ENCODE measurements at regions not wholly inside any gene's neighbourhood (a gene's known extent, or its start where the extent isn't known, plus 50 kb on each side); places are given as distances from the start of the nearest gene placed in this dataset.

DNA sequence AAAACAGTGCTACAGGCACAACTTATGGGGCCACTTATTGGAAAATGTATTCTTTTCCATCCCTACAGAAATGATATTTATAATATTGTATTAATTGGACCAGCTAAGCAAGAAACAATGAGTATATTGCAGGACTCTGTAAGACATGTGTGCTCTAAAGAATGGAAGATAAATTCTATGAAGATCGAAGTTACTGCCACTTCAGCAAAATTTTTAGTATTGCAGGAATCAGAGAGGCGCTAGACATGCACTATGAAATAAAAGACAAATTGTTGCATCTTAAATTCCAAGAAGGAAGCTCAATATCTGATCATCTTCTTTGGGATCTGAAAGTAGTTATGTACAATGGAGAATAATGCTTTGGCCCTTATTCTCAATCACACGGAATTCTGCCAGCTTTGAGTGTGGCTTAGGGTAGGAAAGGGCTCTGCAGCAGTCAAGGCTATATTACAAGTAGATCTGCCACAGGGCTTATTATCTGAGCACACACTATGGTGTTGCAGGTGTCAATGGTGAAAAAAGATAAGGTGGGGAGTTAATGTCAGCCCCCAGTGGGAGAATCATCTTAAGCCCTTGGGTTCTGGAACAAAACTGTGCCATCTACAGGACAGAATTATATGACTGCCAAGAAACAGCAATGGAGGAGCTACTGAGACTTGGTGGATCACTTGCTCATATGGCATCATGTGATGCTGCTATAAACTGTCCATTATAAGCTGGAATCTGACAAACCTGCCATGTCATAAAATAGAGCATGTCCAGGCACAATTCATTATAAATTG lies 334.0 kb upstream of the NDST3 start:
- FAIRE-seq (no peak), DNase-seq (ENCODE audit: low read depth, low spot score) (no peak)
- Histone ChIP-seq H3K4me2 (ENCODE audit: insufficient read depth, low read length) (no peak overlapping the region), H3K36me3 (ENCODE audit: control insufficient read depth in 2 of 2, extremely low read depth in 1 of 2, insufficient read depth in 2 of 2, low read length in 2 of 2) (no peaks in the 10 kb centered on the region), H3K9ac (replicated peaks; ENCODE audit: extremely low read depth, insufficient read depth, low read length) (no peak overlapping the region), H3K9me1 (replicated peaks; ENCODE audit: control insufficient read depth, extremely low read depth, insufficient read depth, low read length) (no peaks in the 10 kb centered on the region), H3K79me2 (ENCODE audit: control insufficient read depth, insufficient read depth, low read length) (no peaks in the 10 kb centered on the region), H3K27me3 (ENCODE audit: control insufficient read depth in 2 of 2, insufficient read depth in 2 of 2, low read length in 2 of 2) (no peaks in the 10 kb centered on the region), H3K4me3 (replicated peaks in 1 of 3; ENCODE audit: insufficient read depth in 1 of 3, low read depth in 1 of 3, low read length in 3 of 3) (no peak overlapping the region), H4K20me1 (replicated peaks; ENCODE audit: control insufficient read depth, extremely low read depth, insufficient read depth, low read length) (no peaks in the 10 kb centered on the region), H3K27ac (ENCODE audit: insufficient read depth, low read depth, low read length) (no peak overlapping the region), H3K4me1 (ENCODE audit: control insufficient read depth, extremely low read depth, insufficient read depth, low read length) (no peaks in the 10 kb centered on the region), H3K9me3 (replicated peaks; ENCODE audit: control insufficient read depth, insufficient read depth, low read length) (no peaks in the 10 kb centered on the region), H2AFZ (ENCODE audit: low read depth, low read length) (no peak overlapping the region)
- BruUV-seq (replicated peaks): no TSS peak
- ChIA-PET CTCF (interaction anchor here (1.0 kb wide), 1 partner anchor 566 kb away, joined by 6 read pairs; no protein-coding TSS in a partner anchor), POLR2A (no interaction called here)
- dilution Hi-C loops (cut with MboI; ENCODE audit: extremely low pct_ligation_motif_present, low sequenced_read_pairs): no loop called here
- TF ChIP-seq GATA2 (IDR thresholded peaks at IDR 0.05; ENCODE audit: insufficient read depth, insufficient read length, low read depth, low read length) (no peak), EZH2 (IDR thresholded peaks at IDR 0.05; ENCODE audit: borderline replicate concordance, low read depth, low read length, severe bottlenecking) (no peak), JUN (IDR thresholded peaks at IDR 0.05; ENCODE audit: borderline replicate concordance, insufficient read depth, insufficient read length, low read depth) (no peak), MYC (IDR thresholded peaks at IDR 0.05; ENCODE audit: low read depth, low read length) (no peak), POLR2AphosphoS5 (IDR thresholded peaks at IDR 0.05; ENCODE audit: insufficient read depth, low read depth, low read length) (no peak), FOS (IDR thresholded peaks at IDR 0.05; ENCODE audit: borderline replicate concordance, insufficient read depth, low read length) (no peak), POLR2A (IDR thresholded peaks at IDR 0.05; ENCODE audit: low read depth, low read length) (no peak)
- TF ChIP-seq, protein P1, sequence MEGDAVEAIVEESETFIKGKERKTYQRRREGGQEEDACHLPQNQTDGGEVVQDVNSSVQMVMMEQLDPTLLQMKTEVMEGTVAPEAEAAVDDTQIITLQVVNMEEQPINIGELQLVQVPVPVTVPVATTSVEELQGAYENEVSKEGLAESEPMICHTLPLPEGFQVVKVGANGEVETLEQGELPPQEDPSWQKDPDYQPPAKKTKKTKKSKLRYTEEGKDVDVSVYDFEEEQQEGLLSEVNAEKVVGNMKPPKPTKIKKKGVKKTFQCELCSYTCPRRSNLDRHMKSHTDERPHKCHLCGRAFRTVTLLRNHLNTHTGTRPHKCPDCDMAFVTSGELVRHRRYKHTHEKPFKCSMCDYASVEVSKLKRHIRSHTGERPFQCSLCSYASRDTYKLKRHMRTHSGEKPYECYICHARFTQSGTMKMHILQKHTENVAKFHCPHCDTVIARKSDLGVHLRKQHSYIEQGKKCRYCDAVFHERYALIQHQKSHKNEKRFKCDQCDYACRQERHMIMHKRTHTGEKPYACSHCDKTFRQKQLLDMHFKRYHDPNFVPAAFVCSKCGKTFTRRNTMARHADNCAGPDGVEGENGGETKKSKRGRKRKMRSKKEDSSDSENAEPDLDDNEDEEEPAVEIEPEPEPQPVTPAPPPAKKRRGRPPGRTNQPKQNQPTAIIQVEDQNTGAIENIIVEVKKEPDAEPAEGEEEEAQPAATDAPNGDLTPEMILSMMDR (IDR thresholded peaks at IDR 0.05; ENCODE audit: extremely low read depth in 1 of 2, insufficient read depth in 1 of 2, low read depth in 1 of 2, low read length in 2 of 2): no peak
- TF ChIP-seq, protein P2, sequence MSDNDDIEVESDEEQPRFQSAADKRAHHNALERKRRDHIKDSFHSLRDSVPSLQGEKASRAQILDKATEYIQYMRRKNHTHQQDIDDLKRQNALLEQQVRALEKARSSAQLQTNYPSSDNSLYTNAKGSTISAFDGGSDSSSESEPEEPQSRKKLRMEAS (IDR thresholded peaks at IDR 0.05; ENCODE audit: insufficient read depth, insufficient read length): no peak
- intact Hi-C loops (cut with micrococcal nuclease): loop anchor here (5.0 kb wide), 1 partner anchor 588 kb away; no protein-coding TSS in a partner anchor
